Esophagus muscularis mucosa (tissue), 4 donors: ENCODE measurements at regions not wholly inside any gene's neighbourhood (a gene's known extent, or its start where the extent isn't known, plus 50 kb on each side); places are given as distances from the start of the nearest gene placed in this dataset.

Experiments used
- DNase-seq: peaks from one replicate; pipeline ENCODE4 v3.0.0-alpha.2; 2017; ENCODE audit errors: extremely low spot score
- H3K27ac ChIP-seq, 4 donors: fragments of 200-600 bp; sonication (generic); replicated peaks in 1 of 4; 1 replicate in 3 of 4; 2 replicates in 1 of 4; pipeline ENCODE4 v1.5.1; 2016 to 2019; ENCODE audit warnings: mild to moderate bottlenecking in 1 of 4
- H3K27me3 ChIP-seq, 4 donors: fragments of 200-600 bp; sonication (generic); one replicate each; pipeline versions ENCODE4 v1.5.1 to v1.6.0; 2016 to 2019
- H3K36me3 ChIP-seq, 4 donors: fragments of 200-600 bp; sonication (generic); one replicate each; pipeline ENCODE4 v1.5.1; 2016 to 2019
- H3K4me1 ChIP-seq, 4 donors: fragments of 200-600 bp; sonication (generic); one replicate each; pipeline ENCODE4 v1.5.1; 2016 to 2019
- H3K4me3 ChIP-seq, 4 donors: fragments of 200-600 bp; sonication (generic); 1 replicate in 2 of 4; 2 replicates in 2 of 4; pipeline ENCODE4 v1.5.1; 2016 to 2019; ENCODE audit warnings: mild to moderate bottlenecking in 4 of 4, moderate library complexity in 1 of 4
- H3K9me3 ChIP-seq, 4 donors: fragments of 200-600 bp; sonication (generic); 1 replicate in 3 of 4; 2 replicates in 1 of 4; pipeline ENCODE4 v1.5.1; 2016 to 2019
- EP300 ChIP-seq: sonication (generic); formaldehyde crosslinking; IDR thresholded peaks from one replicate; pipeline ENCODE4 v1.6.1; 2017; ENCODE audit warnings: antibody characterized with exemption
- POLR2A ChIP-seq: fragments of 450-650 bp; IDR thresholded peaks from one replicate; pipeline ENCODE4 v1.6.1; 2017; ENCODE audit warnings: antibody characterized with exemption, moderate library complexity, mild to moderate bottlenecking, low read depth
- POLR2AphosphoS5 ChIP-seq, 2 donors: sonication (generic); formaldehyde crosslinking; IDR thresholded peaks; one replicate each; pipeline ENCODE4 v1.6.1; 2017; ENCODE audit warnings: antibody characterized with exemption in 2 of 2
- WGBS: methylation state at CpG from one replicate; pipeline ENCODE4 v1.1.5; 2018; 5-methylcytosine and 5-hydroxymethylcytosine counted together
- intact Hi-C: fragments of 100-400 bp; cut with DNase I; formaldehyde crosslinking; loops from one replicate; pipeline ENCODE4 v1.15.1; 2023
- TF ChIP-seq, protein P1 (sequence below), 3 experiments: fragments of 200-600 bp in 2 of 3; fragments of 450-650 bp in 1 of 3; sonication (generic) in 2 of 3; IDR thresholded peaks; one replicate each; pipeline ENCODE4 v1.5.1; 2017 to 2019; ENCODE audit warnings: antibody characterized with exemption in 3 of 3, mild to moderate bottlenecking in 2 of 3, moderate library complexity in 1 of 3

DNA sequence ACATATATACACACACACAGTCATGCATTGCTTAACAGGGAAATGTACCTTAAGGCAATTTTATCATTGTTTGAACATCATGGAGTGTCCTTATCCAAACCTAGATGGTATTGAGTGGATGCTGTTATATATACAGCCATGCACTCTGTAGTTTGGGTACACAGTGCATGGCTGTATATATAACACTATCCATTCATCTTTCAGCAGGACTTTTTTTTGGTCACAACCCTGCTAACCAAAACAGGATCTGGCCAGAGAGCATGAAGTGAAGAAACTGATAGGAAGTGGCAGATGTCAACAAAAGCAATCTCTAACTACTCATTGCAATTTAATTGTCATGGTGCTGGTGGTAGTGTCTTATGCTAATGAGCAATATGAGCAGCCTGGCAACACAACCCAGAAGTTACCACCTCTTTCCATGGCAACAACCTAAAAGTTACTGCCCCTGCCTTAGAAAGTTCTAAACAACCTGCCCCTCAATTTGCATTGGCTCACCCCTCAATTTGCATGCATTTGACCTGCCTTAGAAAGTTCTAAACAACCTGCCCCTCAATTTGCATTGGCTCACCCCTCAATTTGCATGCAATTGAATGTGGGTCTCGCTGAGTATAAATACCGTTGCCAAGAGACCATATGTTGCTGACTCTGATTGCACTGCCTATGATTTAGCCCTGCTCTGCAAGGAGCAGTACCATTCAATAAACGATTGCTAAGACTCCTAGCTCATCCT is 434.9 kb downstream of the DSEL start:
- TF ChIP-seq POLR2AphosphoS5 (IDR thresholded peaks at IDR 0.05) (no peak), EP300 (no peak)
- H3K27ac ChIP-seq: no peak overlapping the region
- DNase-seq: no peak
- WGBS: 80% methylated on average over 3 of the region's 3 CpGs
- no peaks in the 10 kb centered on the region for H3K36me3 ChIP-seq
- H3K4me1 ChIP-seq: no peaks in the 10 kb centered on the region
- H3K4me3 ChIP-seq: no peak overlapping the region
- intact Hi-C loops: no loop called here
- no peaks in the 10 kb centered on the region for H3K27me3 ChIP-seq
- H3K9me3 ChIP-seq: no peaks in the 10 kb centered on the region

DNA sequence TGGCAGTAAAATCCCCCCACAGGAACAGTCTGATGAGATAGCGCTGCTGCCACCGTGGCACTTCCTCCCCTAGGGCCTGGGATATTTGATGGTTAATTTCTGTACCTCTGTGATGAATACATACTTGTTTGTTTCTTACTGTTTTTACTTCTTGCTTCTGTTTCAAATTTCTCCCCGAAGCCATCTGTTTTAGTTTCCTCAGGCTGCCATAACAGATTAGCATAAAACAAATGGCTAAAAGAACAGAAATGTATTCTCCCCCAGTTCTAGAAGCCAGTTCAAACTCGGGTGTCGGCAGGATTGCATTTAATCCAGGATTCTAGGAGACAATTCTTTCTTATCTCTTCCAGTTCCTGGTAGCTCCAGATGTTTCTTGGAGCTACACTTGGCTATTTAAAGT is 435.9 kb downstream of the DSEL start:
- H3K27me3 ChIP-seq: no peaks in the 10 kb centered on the region
- TF ChIP-seq EP300 (no peak), POLR2A (no peak), POLR2AphosphoS5 (IDR thresholded peaks at IDR 0.05) (no peak)
- TF ChIP-seq, protein P1, sequence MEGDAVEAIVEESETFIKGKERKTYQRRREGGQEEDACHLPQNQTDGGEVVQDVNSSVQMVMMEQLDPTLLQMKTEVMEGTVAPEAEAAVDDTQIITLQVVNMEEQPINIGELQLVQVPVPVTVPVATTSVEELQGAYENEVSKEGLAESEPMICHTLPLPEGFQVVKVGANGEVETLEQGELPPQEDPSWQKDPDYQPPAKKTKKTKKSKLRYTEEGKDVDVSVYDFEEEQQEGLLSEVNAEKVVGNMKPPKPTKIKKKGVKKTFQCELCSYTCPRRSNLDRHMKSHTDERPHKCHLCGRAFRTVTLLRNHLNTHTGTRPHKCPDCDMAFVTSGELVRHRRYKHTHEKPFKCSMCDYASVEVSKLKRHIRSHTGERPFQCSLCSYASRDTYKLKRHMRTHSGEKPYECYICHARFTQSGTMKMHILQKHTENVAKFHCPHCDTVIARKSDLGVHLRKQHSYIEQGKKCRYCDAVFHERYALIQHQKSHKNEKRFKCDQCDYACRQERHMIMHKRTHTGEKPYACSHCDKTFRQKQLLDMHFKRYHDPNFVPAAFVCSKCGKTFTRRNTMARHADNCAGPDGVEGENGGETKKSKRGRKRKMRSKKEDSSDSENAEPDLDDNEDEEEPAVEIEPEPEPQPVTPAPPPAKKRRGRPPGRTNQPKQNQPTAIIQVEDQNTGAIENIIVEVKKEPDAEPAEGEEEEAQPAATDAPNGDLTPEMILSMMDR (IDR thresholded peaks at IDR 0.05): no peak
- H3K36me3 ChIP-seq: no peaks in the 10 kb centered on the region
- no peak overlapping the region for H3K27ac ChIP-seq
- intact Hi-C loops: no loop called here
- H3K4me3 ChIP-seq: no peak overlapping the region
- 64% methylated on average over 5 of the region's 5 CpGs for WGBS
- no peaks in the 10 kb centered on the region for H3K4me1 ChIP-seq
- no peak for DNase-seq
- no peaks in the 10 kb centered on the region for H3K9me3 ChIP-seq

DNA sequence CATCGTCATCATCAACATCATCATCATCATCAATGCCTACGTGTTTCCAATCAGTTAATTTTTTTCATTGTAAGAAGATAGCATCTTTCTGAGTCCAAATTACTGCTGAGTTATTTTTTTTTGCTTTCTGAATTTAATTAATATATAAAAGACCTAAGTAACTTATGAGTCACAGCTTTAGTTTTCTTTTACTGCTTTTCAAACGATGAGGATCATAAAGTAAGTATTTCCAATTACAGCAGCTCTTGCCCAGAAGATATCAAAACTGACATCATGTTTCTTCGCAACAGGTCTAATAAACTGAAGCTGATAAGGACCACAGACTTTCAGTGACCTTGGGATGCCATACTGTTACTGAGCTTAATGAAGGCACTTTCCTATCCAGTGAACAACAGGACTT is 442.2 kb downstream of the DSEL start:
- Histone ChIP-seq H3K27me3 (no peaks in the 10 kb centered on the region), H3K36me3 (no peaks in the 10 kb centered on the region), H3K9me3 (no peaks in the 10 kb centered on the region), H3K27ac (no peak overlapping the region), H3K4me1 (no peaks in the 10 kb centered on the region), H3K4me3 (no peak overlapping the region)
- TF ChIP-seq POLR2A (no peak), EP300 (no peak), POLR2AphosphoS5 (IDR thresholded peaks at IDR 0.05) (no peak)
- TF ChIP-seq, protein P1 (IDR thresholded peaks at IDR 0.05): no peak
- DNase-seq: no peak
- intact Hi-C loops: no loop called here
- 65% methylated on average over 4 of the region's 4 CpGs for WGBS

DNA sequence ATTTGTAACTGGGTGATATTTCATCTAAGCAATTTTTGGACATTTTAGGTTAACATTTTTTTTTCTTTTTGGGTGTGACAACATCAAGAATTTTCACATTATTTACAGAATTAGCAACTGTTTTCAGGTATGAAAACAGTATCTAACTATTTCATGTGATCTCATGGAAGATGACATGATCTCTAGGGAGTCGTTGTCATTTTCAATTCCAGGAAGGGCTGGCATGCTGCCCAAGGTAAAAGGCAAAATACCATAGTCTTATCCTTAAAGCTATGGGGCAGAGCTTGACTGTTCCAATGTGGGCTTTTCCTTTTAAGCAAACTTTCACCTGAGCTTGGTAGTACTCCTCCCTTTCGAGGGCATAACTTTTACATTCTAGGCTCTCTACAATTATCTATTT is 443.7 kb downstream of the DSEL start:
- H3K27me3 ChIP-seq: no peaks in the 10 kb centered on the region
- WGBS: 53% methylated on average over 2 of the region's 2 CpGs
- no peaks in the 10 kb centered on the region for H3K36me3 ChIP-seq
- intact Hi-C loops: no loop called here
- no peak for DNase-seq
- H3K4me1 ChIP-seq: no peaks in the 10 kb centered on the region
- no peaks in the 10 kb centered on the region for H3K9me3 ChIP-seq
- no peak overlapping the region for H3K27ac ChIP-seq
- TF ChIP-seq, protein P1 (IDR thresholded peaks at IDR 0.05): no peak
- TF ChIP-seq POLR2AphosphoS5 (IDR thresholded peaks at IDR 0.05): no peak
- no peak for TF ChIP-seq EP300
- TF ChIP-seq POLR2A: no peak
- no peak overlapping the region for H3K4me3 ChIP-seq

DNA sequence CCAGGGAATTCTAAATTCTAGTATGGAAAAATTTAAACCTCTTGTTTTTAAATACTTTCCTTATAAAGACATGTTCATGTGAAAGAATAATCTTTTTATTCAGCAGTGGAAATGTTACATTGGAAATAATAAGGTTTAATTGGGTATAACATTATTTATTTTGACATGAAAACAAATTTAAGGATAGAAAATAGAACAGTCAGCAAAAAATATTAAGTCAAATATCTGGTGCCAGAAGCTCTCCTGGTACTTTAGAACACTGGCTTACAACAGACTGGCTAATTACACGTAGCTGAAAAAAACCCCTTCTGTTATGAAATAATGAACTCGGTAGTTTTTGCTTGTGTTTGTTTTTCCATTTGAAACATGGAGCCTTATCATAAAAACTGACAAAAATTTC is 447.9 kb downstream of the DSEL start:
- TF ChIP-seq POLR2A (no peak), POLR2AphosphoS5 (IDR thresholded peaks at IDR 0.05) (no peak), EP300 (no peak)
- TF ChIP-seq, protein P1 (IDR thresholded peaks at IDR 0.05): no peak
- WGBS: 79% methylated on average over 2 of the region's 2 CpGs
- H3K27ac ChIP-seq: no peak overlapping the region
- DNase-seq: no peak
- H3K27me3 ChIP-seq: no peaks in the 10 kb centered on the region
- intact Hi-C loops: no loop called here
- H3K4me3 ChIP-seq: no peak overlapping the region
- H3K4me1 ChIP-seq: no peaks in the 10 kb centered on the region
- H3K9me3 ChIP-seq: no peaks in the 10 kb centered on the region
- no peaks in the 10 kb centered on the region for H3K36me3 ChIP-seq
